Activated CD8-positive, alpha-beta memory T cell treated with anti-CD3 and anti-CD28 coated beads for 24 hours (primary cell): ENCODE measurements at regions not wholly inside any gene's neighbourhood (a gene's known extent, or its start where the extent isn't known, plus 50 kb on each side); places are given as distances from the start of the nearest gene placed in this dataset.

Experiments used
- DNase-seq: peaks from one replicate; pipeline ENCODE4 v3.0.0-alpha.2; 2020

- DNase-seq = no peak
Measured at GRCh38 chr6:167494698-167495435, 170.0 kb downstream of the TTLL2 start.

GRCh38 chr6:167495506-167496401, 170.9 kb downstream of the TTLL2 start:
- no peak for DNase-seq

GRCh38 chr6:167496707-167497106, 171.8 kb downstream of the TTLL2 start:
- no peak for DNase-seq

DNA sequence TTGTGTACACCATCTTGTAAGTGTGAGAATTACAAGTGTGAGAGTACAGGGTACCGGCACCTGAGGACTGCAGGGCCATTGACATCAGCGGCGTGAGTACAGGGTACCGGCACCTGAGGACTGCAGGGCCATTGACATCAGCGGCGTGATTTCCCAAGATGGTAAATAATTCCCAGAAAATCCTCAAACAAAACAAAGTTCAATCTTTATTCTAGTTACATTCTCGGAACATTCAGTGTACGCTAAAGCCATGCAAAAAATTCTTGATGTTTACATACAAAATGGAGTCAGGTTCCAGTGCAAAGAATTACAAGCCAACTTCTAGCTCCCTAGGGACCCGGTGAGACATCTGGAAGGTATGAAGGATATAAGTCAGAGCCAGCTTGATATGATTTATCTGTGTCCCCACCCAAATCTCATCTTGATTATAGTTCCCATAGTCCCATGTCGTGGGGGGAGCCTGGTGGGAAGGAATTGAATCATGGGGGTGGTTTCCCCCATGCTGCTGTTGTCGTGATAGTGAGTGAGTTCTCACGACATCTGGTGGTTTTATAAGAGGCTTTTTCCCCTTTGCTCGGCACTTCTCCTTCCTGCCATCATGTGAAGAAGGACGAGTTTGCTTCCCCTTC, 172.7 kb downstream of the TTLL2 start:
- no peak for DNase-seq

DNA sequence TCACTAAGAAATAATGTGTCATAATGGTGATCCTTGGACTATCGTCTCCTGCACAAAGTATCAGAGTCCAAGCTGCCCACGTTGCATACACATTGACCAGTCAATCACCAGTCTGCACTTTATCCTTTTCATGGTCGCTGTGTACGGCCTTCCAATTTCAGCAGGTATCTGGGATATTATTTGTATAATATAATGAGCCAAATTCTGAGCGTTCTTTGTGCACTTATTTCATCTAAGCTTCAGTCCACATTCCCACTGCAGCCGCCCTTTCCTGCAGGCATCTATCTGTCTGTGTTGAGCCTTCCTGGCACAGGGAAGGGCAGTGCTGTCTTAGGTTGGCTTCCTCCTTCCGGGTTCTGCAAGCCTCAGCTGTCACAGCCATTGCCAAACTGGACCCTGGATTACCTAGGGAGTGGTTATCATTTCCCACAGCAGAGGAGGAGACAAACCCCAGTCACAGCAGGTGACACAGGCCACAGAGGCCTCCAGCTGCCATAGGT, 174.3 kb downstream of the TTLL2 start:
- DNase-seq = no peak

- DNase-seq = no peak
Measured at GRCh38 chr6:167500961-167501360, 176.1 kb downstream of the TTLL2 start.

- no peak for DNase-seq
Measured at GRCh38 chr6:167501831-167502385, 177.0 kb downstream of the TTLL2 start.

DNA sequence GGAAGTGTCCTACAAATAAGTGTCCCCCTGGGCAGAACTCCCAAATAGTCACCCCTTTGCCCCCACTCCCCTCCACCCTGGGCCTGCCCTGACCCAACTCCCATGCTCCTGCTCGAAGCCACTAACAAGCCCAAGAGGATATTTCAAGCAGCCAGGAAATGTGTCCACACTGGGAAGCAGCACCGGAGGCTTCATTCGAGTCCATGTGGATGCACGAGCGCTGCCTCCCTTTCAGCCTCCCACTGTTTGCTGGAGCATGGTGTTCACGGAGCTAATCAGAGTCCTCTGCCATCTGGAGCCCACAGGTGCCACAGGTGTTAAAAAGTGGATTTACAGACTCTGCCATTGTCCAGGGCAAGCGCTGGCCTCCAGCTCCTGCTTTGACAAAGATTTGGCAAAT, 177.6 kb downstream of the TTLL2 start:
- no peak for DNase-seq

DNA sequence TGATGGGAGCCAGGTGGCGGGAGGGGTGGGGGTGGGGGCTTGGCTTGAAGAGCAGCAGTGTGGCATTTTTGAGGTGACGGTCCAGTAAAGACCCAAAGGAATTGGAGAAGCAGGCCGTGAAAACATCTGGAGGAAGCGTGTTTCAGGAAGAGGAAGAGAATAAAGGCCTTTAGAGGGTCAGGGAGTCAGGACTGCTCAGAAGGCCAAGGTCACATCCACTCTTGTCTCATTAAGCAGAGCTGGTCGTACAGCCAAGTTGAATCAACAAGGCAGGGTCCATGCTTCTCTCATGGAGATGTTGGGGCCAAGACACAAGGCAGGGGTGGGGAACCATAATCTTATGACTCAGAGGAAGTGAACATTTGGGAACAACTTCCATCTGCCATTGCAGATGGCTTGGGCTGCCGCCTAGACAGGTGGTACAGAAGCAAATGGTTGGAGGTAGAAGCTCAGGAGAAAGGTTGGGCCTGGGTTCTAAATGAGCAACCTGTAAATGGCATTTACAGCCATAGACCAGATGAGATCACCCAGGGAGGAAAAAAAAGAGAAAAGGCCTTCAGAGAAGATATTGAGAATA, 179.6 kb downstream of the TTLL2 start:
- no peak for DNase-seq

- DNase-seq = no peak
Measured at GRCh38 chr6:167505199-167505598, 180.3 kb downstream of the TTLL2 start.

- no peak for DNase-seq
Measured at GRCh38 chr6:167505782-167506181, 180.9 kb downstream of the TTLL2 start.

DNA sequence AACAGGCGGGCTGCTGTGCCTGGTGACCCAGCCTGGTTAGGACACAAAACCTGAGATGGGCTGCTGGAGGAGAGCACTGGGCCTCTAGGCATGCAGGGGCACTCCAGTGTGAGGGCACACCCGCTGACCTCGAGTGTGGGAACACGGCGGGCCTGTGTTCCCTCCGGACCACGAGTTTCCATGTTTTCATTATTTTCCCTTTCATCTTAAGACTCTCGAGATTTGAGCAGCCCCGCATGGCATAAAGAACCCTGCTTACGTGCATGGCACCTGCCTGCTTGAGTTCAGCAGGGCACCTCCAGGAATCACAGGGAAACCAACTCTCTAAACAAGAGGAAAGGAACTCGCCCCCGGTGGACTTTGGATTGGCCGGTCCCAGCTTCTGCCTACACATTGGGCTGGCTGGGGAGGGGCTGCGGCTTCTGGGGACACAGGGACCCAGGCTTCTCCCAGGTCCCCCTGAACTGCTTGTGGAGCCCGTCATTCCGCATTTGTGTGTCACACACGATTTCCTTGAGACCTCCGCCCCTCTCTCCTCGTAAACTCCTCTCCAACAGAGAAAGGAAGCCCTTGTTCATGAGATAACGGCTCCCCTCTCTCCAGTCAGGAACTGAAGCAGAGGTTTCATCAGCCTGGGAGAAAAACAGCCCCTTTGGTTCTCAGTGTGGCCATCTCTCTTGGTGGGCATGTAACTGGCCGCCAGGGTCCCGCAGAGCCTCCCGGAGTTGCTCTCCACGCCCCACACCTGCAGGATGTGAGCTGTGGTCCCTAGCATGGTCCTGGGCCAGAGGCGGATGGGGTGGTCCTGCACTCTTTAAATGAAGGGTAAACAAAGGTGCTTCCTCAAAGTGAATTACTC, 181.8 kb downstream of the TTLL2 start:
- DNase-seq = no peak

- DNase-seq = no peak
Measured at GRCh38 chr6:167507376-167507945, 182.6 kb downstream of the TTLL2 start.

GRCh38 chr6:167508919-167509852, 184.3 kb downstream of the TTLL2 start:
- no peak for DNase-seq

DNA sequence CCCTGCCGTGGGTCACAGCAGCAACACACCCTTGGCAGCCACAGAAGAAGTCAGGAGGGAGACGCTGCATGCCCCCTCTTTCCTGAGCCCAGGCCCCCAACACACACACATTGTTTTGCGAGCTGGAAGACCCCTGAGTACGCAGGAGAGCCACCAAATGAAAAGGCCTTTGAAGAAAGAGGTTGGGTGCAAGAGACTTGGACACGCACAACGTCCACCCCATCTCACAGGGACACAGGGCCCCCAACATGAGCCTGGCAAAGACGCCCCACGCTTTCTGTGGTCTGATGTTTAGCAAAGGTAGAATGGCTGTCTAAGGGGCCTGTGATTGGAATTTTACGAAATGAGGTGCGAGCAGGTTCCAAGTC, 185.0 kb downstream of the TTLL2 start:
- no peak for DNase-seq

- no peak for DNase-seq
Measured at GRCh38 chr6:167510648-167511047, 185.8 kb downstream of the TTLL2 start.

DNA sequence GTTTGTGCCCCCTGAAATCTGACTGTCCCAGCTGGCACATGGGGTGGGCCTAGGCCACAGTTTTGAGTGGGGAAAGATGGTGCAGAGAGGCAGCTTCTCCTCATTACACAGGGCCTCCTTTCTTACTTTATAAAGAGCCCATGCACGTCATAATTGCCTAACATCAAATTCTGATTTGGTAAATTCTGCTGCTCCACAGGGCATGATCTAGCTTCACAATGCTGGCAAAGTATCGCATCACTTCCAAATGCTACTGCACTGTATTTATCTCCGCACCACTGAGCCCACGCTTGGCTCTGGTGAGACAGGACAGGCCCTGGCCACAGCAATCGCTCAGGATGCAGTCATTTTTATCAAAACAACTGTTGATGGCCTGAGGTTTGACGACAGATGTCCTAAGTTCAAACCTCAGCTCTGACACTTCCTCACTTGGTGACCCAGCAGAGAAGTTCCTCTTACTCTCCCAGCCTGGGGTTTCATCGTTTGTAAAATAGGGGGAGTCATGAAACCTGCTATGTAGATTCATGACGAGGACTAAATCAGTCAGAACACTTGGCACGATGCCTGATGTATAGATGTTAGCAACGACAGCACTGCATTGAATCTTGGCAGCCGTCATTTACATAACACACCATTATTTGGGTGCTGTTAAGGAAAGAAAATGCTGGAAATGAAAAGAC, 187.9 kb downstream of the TTLL2 start:
- no peak for DNase-seq

DNA sequence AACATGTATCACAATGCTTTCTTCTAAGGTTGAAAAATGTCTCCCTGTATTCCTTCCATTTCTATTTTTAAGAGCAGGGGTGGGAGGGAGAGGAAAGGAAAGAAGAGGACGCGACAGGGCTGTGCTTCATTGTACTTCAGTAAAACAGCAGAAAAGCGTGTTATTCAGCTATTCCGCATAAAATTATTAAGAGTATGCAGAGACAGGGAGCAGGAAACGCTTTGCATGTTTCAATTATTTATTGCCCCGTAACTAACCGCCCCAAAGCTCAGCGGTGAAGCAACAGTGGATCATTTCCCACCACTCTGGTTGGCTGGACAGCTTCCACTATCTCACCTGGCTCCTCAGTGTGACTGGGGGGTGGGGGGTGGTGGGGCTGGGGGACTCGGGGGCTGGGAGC, 188.9 kb downstream of the TTLL2 start:
- no peak for DNase-seq

- DNase-seq = no peak
Measured at GRCh38 chr6:167514524-167514923, 189.6 kb downstream of the TTLL2 start.
